Lung (tissue), 11 donors: ENCODE measurements at regions not wholly inside any gene's neighbourhood (a gene's known extent, or its start where the extent isn't known, plus 50 kb on each side); places are given as distances from the start of the nearest gene placed in this dataset.

Source experiments
- ATAC-seq: fragments of 200-7000 bp; cut with Tn5 transposase; one replicate; pipeline ENCODE4 v1.9.1; 2020; ENCODE audit warnings: moderate number of reproducible peaks; ENCODE audit not compliant: insufficient read depth, low FRiP score
- DNase-seq, 3 donors: peaks; one replicate each; pipeline ENCODE4 v3.0.0-alpha.2; 2013 to 2017
- H3K27ac ChIP-seq, 2 donors: one replicate each; pipeline ENCODE4 v1.5.1; 2013; ENCODE audit warnings: mild to moderate bottlenecking in 2 of 2, moderate library complexity in 2 of 2, control low read depth in 1 of 2, inconsistent platforms in 1 of 2, low read depth in 1 of 2, low read length in 1 of 2
- H3K27me3 ChIP-seq, 3 donors: one replicate each; pipeline ENCODE4 v1.5.1; 2013; ENCODE audit warnings: low read length in 2 of 3; ENCODE audit not compliant: control insufficient read depth in 3 of 3, insufficient read depth in 3 of 3
- H3K36me3 ChIP-seq, 4 donors: one replicate each; pipeline ENCODE4 v1.5.1; 2013; ENCODE audit warnings: low read length in 4 of 4, mild to moderate bottlenecking in 1 of 4, moderate library complexity in 1 of 4; ENCODE audit not compliant: control insufficient read depth in 4 of 4, insufficient read depth in 4 of 4
- H3K4me1 ChIP-seq, 5 donors: one replicate each; pipeline ENCODE4 v1.5.1; 2013; ENCODE audit warnings: low read length in 5 of 5, mild to moderate bottlenecking in 2 of 5, moderate library complexity in 1 of 5; ENCODE audit not compliant: control insufficient read depth in 5 of 5, insufficient read depth in 5 of 5
- H3K4me3 ChIP-seq: one replicate; pipeline ENCODE4 v1.5.1; 2013; ENCODE audit warnings: mild to moderate bottlenecking, control low read depth, moderate library complexity
- H3K9ac ChIP-seq, 2 donors: one replicate each; pipeline ENCODE4 v1.5.1; 2013; ENCODE audit warnings: low read length in 2 of 2, control low read depth in 1 of 2; ENCODE audit not compliant: insufficient read depth in 1 of 2
- H3K9me3 ChIP-seq, 4 donors: one replicate each; pipeline ENCODE4 v1.5.1; 2013; ENCODE audit warnings: low read length in 3 of 4, mild to moderate bottlenecking in 1 of 4, moderate library complexity in 1 of 4; ENCODE audit not compliant: control insufficient read depth in 4 of 4, insufficient read depth in 3 of 4
- WGBS, 2 donors: extraction: QIAGEN DNeasy Blood & Tissue Kit; methylation state at CpG; one replicate each; pipeline ENCODE4 v1.1.7; 2013; 5-methylcytosine and 5-hydroxymethylcytosine counted together
- TF ChIP-seq, protein P1 (sequence below): IDR thresholded peaks from 2 replicates; pipeline ENCODE4 v1.5.1; 2012; ENCODE audit warnings: mild to moderate bottlenecking; ENCODE audit errors: control extremely low read depth, extremely low read depth
- donor health status: control.
- donor health status: control.
- donor health status: Bipolar disorder and iron deficiency.
- donor health status: healthy.
- donor health status: DM: yes; HTN: yes; CAD: no.

DNA sequence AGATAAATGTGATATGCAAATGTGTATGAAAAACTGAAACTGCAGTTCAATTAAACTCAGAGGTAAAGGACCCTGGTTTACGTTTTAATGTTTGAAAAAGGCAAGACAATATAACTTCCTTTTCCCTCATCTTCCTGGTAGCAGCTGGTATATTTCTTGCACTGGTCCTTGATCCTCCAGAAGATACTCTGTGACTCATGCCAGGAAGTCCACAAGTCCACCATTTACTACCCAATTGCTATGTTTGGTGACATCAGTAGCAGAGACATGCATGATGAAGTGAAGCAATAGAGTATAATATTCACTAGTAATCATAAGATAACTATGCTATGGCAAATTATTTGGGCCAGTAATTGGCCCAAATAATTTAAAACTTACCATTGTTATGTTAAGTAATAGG lies 774.5 kb upstream of the NEGR1 start:
- WGBS, 2 donors = 0 to 33% methylated on average over 1 of the region's 1 CpG
- ATAC-seq = no peak
- TF ChIP-seq, protein P1, sequence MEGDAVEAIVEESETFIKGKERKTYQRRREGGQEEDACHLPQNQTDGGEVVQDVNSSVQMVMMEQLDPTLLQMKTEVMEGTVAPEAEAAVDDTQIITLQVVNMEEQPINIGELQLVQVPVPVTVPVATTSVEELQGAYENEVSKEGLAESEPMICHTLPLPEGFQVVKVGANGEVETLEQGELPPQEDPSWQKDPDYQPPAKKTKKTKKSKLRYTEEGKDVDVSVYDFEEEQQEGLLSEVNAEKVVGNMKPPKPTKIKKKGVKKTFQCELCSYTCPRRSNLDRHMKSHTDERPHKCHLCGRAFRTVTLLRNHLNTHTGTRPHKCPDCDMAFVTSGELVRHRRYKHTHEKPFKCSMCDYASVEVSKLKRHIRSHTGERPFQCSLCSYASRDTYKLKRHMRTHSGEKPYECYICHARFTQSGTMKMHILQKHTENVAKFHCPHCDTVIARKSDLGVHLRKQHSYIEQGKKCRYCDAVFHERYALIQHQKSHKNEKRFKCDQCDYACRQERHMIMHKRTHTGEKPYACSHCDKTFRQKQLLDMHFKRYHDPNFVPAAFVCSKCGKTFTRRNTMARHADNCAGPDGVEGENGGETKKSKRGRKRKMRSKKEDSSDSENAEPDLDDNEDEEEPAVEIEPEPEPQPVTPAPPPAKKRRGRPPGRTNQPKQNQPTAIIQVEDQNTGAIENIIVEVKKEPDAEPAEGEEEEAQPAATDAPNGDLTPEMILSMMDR = no peak

DNA sequence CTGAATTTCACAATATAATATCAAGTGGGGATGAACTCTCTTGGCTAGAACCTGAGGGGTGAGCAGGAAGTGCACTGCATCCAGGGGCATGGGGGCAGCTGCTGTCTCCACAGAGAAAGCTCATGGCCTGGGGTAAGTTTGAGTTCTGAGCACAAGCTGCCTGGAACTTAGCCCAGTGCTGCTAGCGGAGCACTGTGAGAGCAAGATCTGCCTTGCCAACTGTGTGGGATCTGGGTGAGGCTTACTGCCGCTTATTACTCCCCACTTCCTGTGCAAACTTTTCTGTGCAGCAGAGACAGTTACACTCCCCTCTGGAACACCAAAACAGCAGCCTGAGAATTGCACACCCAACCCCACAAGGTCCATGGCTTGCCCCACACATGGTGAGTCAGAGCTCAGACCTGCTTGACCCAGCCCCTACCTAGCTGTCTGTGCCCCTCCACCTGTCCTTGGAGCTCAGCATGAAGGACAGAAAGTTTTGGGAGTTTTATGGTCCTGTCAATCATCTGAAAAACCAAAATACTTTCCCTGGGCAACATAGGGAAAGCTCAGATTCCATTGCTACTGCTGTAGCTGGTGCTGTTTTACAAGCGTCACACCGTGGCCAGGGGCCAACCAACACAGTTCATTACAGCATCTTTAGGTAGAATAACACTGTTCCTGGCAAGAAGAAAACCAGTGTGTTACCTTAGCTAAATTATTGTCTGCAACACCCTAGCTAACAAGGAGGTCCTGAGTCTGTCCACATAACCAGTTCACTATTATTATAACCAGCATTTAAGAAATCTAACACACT lies 762.1 kb upstream of the NEGR1 start:
- Histone ChIP-seq H3K27ac (no peak overlapping the region), H3K4me1 (no peaks in the 10 kb centered on the region), H3K9ac (no peak overlapping the region), H3K27me3 (no peaks in the 10 kb centered on the region), H3K9me3 (peaks cover 0 to 2% (median 0%) of the 10 kb centered on the region in 4 donors), H3K4me3 (no peak overlapping the region), H3K36me3 (no peaks in the 10 kb centered on the region)
- 75 to 77% methylated on average over 4 of the region's 4 CpGs for WGBS, 2 donors
- no peak for ATAC-seq
- DNase-seq = peak; percentile 26 to 63 (median 33)
- TF ChIP-seq, protein P1 = no peak

More for the DNA sequence above, 774.5 kb upstream of the NEGR1 start:
- Histone ChIP-seq H3K9me3 (peaks cover 0 to 3% (median under 1%) of the 10 kb centered on the region in 4 donors), H3K9ac (no peak overlapping the region), H3K27ac (no peak overlapping the region), H3K4me1 (no peaks in the 10 kb centered on the region), H3K4me3 (no peak overlapping the region), H3K27me3 (no peaks in the 10 kb centered on the region), H3K36me3 (no peaks in the 10 kb centered on the region)
- DNase-seq = no peak

DNA sequence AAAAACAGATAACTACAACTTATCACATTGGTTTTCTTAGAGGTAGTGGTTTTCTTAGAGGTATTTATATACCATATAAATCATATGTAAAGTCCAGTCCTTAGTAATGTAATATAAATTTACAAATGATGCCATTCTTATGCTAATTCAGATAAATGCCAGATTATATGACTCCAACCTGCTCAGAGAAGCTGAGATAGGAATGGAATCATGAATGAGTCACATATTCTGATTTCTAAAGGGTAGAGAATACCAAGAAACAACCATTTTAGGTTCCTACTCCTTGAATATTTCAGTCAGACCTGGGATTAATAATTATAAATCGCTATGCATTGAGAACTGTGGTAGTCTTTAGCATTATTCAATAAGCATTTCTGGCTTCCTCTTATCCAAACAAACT lies 760.1 kb upstream of the NEGR1 start:
- WGBS, 2 donors = 92 to 97% methylated on average over 1 of the region's 1 CpG
- ATAC-seq = no peak

More for the DNA sequence above, 760.1 kb upstream of the NEGR1 start:
- no peaks in the 10 kb centered on the region for H3K4me1 ChIP-seq
- H3K9ac ChIP-seq = no peak overlapping the region
- H3K36me3 ChIP-seq = no peaks in the 10 kb centered on the region
- H3K27me3 ChIP-seq = no peaks in the 10 kb centered on the region
- TF ChIP-seq, protein P1 = no peak
- no peak for DNase-seq
- H3K9me3 ChIP-seq = peaks cover 0 to 2% (median 0%) of the 10 kb centered on the region in 4 donors
- H3K27ac ChIP-seq = no peak overlapping the region
- no peak overlapping the region for H3K4me3 ChIP-seq
